ENCODE measurements at regions not wholly inside any gene's neighbourhood (a gene's known extent, or its start where the extent isn't known, plus 50 kb on each side); places are given as distances from the start of the nearest gene placed in this dataset.

DNA sequence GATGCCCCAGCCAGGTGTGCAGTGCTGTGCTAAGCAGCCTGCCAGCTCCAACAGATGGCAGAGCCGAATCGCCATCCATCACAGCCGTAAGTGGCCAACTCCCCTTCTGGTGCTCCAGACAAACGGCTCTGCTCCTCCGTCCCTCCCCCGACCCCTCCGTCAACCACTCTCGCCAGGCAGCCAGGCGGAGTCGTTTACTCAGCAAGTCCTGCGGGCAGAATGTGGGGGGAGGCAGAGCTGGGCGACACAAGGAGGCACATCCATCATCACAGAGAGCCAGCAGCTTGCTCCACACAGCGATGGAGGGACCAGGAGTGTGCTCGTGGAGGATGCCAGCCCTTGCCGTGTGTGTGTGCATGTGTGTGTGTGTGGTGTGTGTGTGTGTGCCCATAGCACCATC is 206.6 kb upstream of the GRIK3 start:
- TF ChIP-seq, protein P1, sequence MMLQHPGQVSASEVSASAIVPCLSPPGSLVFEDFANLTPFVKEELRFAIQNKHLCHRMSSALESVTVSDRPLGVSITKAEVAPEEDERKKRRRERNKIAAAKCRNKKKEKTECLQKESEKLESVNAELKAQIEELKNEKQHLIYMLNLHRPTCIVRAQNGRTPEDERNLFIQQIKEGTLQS (IDR thresholded peaks at IDR 0.05): no peak
- TF ChIP-seq CEBPB (IDR thresholded peaks at IDR 0.05; ENCODE audit: low read depth) (no peak), TCF7L2 (IDR thresholded peaks at IDR 0.05; ENCODE audit: borderline replicate concordance, extremely low read depth, insufficient read depth, insufficient read length) (no peak), CBX3 (IDR thresholded peaks at IDR 0.05; ENCODE audit: low read depth) (no peak), SP1 (IDR thresholded peaks at IDR 0.05; ENCODE audit: low read depth) (no peak), SIN3A (IDR thresholded peaks at IDR 0.05; ENCODE audit: low read depth) (no peak), YY1 (IDR thresholded peaks at IDR 0.05; ENCODE audit: extremely low read depth, insufficient replicate concordance, low read depth, low read length) (no peak), FOSL1 (IDR thresholded peaks at IDR 0.05; ENCODE audit: low read depth) (no peak), EZH2 (IDR thresholded peaks at IDR 0.05) (no peak), JUND (IDR thresholded peaks at IDR 0.05) (no peak), EGR1 (IDR thresholded peaks at IDR 0.05; ENCODE audit: low read depth) (no peak), POLR2A (IDR thresholded peaks at IDR 0.05; ENCODE audit: borderline replicate concordance, extremely low read depth, insufficient read depth, insufficient read length) (no peak), ZNF274 (IDR thresholded peaks at IDR 0.05; ENCODE audit: low read depth, low read length) (no peak)
- TF ChIP-seq, protein P2, sequence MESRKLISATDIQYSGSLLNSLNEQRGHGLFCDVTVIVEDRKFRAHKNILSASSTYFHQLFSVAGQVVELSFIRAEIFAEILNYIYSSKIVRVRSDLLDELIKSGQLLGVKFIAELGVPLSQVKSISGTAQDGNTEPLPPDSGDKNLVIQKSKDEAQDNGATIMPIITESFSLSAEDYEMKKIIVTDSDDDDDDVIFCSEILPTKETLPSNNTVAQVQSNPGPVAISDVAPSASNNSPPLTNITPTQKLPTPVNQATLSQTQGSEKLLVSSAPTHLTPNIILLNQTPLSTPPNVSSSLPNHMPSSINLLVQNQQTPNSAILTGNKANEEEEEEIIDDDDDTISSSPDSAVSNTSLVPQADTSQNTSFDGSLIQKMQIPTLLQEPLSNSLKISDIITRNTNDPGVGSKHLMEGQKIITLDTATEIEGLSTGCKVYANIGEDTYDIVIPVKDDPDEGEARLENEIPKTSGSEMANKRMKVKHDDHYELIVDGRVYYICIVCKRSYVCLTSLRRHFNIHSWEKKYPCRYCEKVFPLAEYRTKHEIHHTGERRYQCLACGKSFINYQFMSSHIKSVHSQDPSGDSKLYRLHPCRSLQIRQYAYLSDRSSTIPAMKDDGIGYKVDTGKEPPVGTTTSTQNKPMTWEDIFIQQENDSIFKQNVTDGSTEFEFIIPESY (IDR thresholded peaks at IDR 0.05; ENCODE audit: extremely low read depth, insufficient replicate concordance, low read length): no peak
- TF ChIP-seq, protein P3, sequence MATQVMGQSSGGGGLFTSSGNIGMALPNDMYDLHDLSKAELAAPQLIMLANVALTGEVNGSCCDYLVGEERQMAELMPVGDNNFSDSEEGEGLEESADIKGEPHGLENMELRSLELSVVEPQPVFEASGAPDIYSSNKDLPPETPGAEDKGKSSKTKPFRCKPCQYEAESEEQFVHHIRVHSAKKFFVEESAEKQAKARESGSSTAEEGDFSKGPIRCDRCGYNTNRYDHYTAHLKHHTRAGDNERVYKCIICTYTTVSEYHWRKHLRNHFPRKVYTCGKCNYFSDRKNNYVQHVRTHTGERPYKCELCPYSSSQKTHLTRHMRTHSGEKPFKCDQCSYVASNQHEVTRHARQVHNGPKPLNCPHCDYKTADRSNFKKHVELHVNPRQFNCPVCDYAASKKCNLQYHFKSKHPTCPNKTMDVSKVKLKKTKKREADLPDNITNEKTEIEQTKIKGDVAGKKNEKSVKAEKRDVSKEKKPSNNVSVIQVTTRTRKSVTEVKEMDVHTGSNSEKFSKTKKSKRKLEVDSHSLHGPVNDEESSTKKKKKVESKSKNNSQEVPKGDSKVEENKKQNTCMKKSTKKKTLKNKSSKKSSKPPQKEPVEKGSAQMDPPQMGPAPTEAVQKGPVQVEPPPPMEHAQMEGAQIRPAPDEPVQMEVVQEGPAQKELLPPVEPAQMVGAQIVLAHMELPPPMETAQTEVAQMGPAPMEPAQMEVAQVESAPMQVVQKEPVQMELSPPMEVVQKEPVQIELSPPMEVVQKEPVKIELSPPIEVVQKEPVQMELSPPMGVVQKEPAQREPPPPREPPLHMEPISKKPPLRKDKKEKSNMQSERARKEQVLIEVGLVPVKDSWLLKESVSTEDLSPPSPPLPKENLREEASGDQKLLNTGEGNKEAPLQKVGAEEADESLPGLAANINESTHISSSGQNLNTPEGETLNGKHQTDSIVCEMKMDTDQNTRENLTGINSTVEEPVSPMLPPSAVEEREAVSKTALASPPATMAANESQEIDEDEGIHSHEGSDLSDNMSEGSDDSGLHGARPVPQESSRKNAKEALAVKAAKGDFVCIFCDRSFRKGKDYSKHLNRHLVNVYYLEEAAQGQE (IDR thresholded peaks at IDR 0.05; ENCODE audit: low read depth): no peak
- TF ChIP-seq, protein P4, sequence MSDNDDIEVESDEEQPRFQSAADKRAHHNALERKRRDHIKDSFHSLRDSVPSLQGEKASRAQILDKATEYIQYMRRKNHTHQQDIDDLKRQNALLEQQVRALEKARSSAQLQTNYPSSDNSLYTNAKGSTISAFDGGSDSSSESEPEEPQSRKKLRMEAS (IDR thresholded peaks at IDR 0.05): no peak
- TF ChIP-seq, protein P5, sequence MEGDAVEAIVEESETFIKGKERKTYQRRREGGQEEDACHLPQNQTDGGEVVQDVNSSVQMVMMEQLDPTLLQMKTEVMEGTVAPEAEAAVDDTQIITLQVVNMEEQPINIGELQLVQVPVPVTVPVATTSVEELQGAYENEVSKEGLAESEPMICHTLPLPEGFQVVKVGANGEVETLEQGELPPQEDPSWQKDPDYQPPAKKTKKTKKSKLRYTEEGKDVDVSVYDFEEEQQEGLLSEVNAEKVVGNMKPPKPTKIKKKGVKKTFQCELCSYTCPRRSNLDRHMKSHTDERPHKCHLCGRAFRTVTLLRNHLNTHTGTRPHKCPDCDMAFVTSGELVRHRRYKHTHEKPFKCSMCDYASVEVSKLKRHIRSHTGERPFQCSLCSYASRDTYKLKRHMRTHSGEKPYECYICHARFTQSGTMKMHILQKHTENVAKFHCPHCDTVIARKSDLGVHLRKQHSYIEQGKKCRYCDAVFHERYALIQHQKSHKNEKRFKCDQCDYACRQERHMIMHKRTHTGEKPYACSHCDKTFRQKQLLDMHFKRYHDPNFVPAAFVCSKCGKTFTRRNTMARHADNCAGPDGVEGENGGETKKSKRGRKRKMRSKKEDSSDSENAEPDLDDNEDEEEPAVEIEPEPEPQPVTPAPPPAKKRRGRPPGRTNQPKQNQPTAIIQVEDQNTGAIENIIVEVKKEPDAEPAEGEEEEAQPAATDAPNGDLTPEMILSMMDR (IDR thresholded peaks at IDR 0.05 in 2 of 3, conservative IDR thresholded peaks at IDR 0.05 in 1 of 3; ENCODE audit: borderline replicate concordance in 1 of 3, insufficient read depth in 1 of 3, low read depth in 2 of 3, low read length in 2 of 3): no peak
- Histone ChIP-seq H3K9ac (ENCODE audit: low read length) (no peak overlapping the region), H3K79me2 (ENCODE audit: insufficient read depth, low read length) (no peaks in the 10 kb centered on the region), H3K36me3 (ENCODE audit: control insufficient read depth in 1 of 2, insufficient read depth in 2 of 2, low read length in 2 of 2) (no peaks in the 10 kb centered on the region), H3K4me1 (ENCODE audit: control insufficient read depth in 1 of 2, insufficient read depth in 2 of 2, low read length in 2 of 2) (no peaks in the 10 kb centered on the region), H3K4me3 (replicated peaks in 1 of 2; ENCODE audit: low read depth in 1 of 2, low read length in 2 of 2) (no peak overlapping the region), H3K9me3 (ENCODE audit: control insufficient read depth in 1 of 2, insufficient read depth in 1 of 2, low read depth in 1 of 2, low read length in 2 of 2) (no peaks in the 10 kb centered on the region), H4K20me1 (ENCODE audit: insufficient read depth) (no peaks in the 10 kb centered on the region), H3K4me2 (ENCODE audit: low read length) (no peak overlapping the region), H3K27ac (ENCODE audit: low read depth, low read length) (no peak overlapping the region), H3K9me2 (ENCODE audit: insufficient read depth) (no peaks in the 10 kb centered on the region), H3K27me3 (ENCODE audit: insufficient read depth, low read length) (peaks cover 43% of the 10 kb centered on the region), H2AFZ (ENCODE audit: low read depth, low read length, poor library complexity, severe bottlenecking) (no peak overlapping the region)
- ChIA-PET POLR2A (no interaction called here), CTCF (no interaction called here), RAD21 (ENCODE audit: low non-redundant PET in 1 of 2, low total read pairs in 2 of 2, uncharacterized antibody in 2 of 2, unreplicated experiment in 2 of 2) (no interaction called here)
- intact Hi-C loops (cut with micrococcal nuclease): no loop called here
- DNase-seq (ENCODE audit: low read depth, low spot score) (no peak), ATAC-seq (no peak)
- no TSS peak for BruUV-seq (replicated peaks)

Measured in HCT116 (cell line).